C4-2B (cell line): ENCODE measurements at regions not wholly inside any gene's neighbourhood (a gene's known extent, or its start where the extent isn't known, plus 50 kb on each side); places are given as distances from the start of the nearest gene placed in this dataset.
A peak's percentile ranks its signal among the peaks of the same experiment; 100 is the strongest.

Source experiments
- H3K27ac ChIP-seq: fragments of 450-650 bp; 2 replicates; pipeline ENCODE4 v1.5.1; 2017
- ZFX ChIP-seq: fragments of 450-650 bp; IDR thresholded peaks from 2 replicates; pipeline ENCODE4 v1.6.1; 2017
- TF ChIP-seq, protein P1 (sequence below): fragments of 450-650 bp; conservative IDR thresholded peaks from 2 replicates; pipeline ENCODE4 v1.5.1; 2017; ENCODE audit warnings: mild to moderate bottlenecking

DNA sequence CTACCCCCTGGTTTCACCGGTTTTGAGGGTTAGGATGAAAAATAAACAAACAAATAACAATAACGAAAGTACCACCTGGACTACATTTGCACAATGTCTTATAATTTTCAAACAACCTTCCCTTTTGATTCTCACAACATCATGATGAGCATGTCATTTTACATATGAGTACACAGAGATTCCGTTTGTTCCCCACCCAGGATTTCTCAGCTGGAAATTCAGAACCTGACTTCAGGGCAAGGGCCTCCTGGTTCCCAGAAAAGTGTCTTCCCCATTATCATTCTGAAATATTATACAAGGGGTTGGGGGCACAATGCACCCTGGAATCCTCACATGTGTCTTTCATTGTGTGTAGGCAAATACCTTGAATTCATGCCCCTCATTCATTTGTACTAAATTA, 135.8 kb upstream of the NOCT start:
- no peak for TF ChIP-seq ZFX
- TF ChIP-seq, protein P1, sequence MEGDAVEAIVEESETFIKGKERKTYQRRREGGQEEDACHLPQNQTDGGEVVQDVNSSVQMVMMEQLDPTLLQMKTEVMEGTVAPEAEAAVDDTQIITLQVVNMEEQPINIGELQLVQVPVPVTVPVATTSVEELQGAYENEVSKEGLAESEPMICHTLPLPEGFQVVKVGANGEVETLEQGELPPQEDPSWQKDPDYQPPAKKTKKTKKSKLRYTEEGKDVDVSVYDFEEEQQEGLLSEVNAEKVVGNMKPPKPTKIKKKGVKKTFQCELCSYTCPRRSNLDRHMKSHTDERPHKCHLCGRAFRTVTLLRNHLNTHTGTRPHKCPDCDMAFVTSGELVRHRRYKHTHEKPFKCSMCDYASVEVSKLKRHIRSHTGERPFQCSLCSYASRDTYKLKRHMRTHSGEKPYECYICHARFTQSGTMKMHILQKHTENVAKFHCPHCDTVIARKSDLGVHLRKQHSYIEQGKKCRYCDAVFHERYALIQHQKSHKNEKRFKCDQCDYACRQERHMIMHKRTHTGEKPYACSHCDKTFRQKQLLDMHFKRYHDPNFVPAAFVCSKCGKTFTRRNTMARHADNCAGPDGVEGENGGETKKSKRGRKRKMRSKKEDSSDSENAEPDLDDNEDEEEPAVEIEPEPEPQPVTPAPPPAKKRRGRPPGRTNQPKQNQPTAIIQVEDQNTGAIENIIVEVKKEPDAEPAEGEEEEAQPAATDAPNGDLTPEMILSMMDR: no peak
- no peak overlapping the region for H3K27ac ChIP-seq

DNA sequence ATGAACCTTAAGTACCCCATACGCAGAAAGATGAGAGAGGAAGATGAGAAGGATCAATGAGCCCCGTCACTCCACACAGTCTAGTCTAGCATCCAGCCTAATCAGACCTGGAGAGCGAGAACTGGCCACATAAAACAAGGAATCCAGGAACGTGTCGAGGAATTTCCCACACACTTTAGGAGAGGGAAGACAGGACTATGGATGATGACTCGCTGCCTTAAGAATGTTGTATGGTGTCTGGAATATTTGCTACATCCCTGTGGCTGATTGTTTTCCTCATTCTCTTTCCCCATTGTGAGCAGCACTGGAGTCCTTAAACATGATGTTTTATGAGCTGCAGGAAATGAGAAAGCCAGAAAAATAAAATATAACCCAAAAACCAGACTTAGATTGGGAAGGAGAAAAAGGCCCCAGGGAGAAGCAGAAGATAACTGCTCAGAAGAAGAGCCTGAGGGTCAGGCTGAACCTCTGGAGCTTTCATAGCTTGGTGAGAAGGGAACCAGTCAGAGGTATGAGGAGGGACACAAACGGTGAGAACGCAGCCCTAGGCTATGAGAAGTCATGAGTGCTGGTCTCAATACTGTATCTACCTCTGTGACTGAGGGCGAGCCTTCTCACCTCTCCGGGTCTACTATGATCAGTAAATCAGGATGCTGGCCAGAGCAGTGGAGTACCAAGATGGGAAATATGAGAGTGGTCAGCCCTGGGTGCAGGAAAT, 139.5 kb upstream of the NOCT start:
- no peak overlapping the region for H3K27ac ChIP-seq
- TF ChIP-seq ZFX: no peak

DNA sequence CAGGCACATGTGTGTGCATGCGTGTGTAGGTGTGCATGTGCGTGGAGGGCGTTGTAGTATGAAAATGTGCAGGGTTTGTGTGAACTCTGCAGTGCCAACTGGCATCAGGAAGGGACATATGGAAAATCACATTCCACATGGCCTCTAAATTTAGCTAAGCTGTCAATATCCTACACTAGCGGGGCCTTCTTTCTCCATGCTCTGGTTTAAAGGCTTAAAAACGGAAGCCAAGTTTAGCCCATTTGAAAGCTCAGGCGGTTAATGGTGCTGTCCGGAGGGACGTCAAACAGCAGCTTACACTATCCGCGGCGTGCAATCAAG, 144.1 kb upstream of the NOCT start:
- no peak overlapping the region for H3K27ac ChIP-seq
- TF ChIP-seq, protein P1: no peak
- no peak for TF ChIP-seq ZFX

DNA sequence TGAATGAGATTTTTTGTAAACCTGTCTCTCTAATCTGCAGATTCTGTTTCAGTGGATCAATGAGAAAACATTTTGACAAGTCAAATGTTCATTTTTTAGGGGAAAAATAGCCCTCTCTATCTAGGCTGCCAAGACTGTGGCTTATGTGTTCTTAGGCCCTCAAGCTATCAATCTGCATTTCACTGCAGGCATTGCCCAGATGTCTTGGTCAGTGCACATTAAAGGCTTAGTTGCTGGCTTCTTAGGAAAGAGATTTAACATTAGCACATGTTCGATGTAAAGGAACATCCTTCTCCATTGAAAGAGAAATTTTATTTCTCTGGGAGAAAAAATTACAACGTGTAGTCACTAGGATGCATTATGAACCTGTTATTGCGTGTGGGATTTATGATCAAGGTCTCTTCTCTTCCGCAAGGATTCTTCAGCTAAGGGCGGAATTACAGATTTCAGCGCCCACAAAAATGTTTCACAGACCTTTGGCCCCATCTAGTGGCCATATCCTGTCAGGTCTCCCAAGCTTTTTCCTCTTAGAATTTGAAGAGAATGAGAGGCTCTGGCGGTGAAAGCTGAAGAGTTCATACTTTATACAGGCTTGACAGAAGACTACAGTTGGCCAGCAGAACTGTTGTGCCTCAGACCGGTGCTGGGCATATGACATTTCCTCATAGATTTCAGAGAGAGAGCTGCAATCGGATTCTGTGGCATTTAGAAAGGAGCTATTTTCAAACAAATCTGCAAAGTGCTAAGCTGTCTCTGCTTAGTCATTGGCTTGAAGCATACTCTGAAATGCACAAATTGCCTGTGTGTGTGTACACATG, 144.6 kb upstream of the NOCT start:
- no peak overlapping the region for H3K27ac ChIP-seq
- TF ChIP-seq ZFX: no peak
- TF ChIP-seq, protein P1: peak; percentile 82

DNA sequence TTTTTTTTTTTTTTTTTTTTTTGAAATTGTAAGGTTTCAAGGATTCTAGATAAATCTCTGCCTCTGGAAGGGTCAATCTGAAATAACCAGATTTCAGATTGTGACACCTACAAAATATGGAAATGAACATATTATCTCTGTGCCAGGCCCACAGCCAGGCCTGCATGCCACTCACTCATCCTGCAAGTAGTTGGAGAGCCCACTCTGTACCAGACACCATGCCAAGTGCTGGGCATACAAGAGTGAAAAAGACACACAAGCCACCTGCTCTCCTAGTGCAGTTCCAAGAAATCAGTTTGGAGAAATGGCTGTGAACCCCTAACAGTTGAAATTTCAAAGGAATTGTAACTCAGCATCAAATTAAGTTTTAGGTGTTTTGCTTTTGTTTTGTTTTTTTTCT, 145.9 kb upstream of the NOCT start:
- H3K27ac ChIP-seq: no peak overlapping the region
- TF ChIP-seq, protein P1: no peak
- TF ChIP-seq ZFX: no peak

DNA sequence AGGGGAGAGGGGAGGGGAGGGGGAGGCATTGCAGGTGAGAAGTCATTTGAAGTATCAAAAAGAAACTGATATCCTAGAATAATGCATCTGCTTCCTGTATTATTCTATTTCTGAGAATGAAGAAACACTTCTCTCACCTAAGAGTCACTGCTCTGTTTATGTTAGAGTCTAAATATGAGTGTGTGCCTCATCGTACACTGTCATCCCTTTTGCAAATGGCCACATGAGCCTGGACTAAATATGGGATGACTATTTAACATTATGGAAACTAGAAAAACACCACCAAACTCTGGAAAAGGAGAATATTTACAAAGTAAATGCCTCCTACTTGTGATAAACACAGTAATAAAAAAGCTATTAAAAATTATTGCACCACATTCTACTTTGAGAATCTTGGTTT, 146.4 kb upstream of the NOCT start:
- TF ChIP-seq ZFX: no peak
- TF ChIP-seq, protein P1: no peak
- H3K27ac ChIP-seq: no peak overlapping the region

DNA sequence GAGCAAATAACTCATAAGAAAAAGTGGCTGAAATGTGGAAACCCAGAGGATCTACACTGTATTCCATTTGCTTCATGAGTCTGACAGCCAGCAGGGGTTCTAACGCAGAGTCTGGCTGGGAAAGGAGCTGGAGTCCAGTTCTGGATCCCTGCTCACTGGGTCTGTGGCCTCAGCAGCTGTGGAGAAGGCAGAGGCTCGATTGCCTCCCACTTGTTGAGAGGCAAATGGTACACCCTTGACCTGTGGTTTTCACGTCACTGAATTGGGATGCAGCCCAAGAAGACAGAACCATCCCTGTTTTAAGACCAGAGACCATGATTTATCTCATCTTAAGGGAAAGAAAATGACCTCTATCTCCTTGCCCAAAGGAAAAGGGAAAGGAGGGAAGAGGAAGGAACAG, 147.0 kb upstream of the NOCT start:
- TF ChIP-seq ZFX: no peak
- TF ChIP-seq, protein P1: no peak
- no peak overlapping the region for H3K27ac ChIP-seq

DNA sequence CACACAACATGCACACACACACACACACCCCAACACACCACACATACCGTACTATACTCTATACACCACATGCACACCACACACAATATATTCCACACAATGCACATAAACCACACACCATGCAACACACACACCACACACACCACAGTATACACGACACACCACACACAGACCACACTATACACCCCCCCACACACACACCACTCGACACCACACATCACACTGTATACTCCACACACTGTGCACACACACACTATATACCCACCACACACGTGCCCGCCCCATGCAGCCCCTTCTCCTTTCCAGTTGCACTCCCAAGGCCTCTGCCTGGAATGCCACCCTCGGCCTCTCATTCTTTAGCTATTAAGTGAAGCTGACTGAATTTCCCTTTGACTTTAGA, 148.2 kb upstream of the NOCT start:
- H3K27ac ChIP-seq: no peak overlapping the region
- TF ChIP-seq ZFX: no peak
- TF ChIP-seq, protein P1: no peak
